OCI-LY3 (cell line): ENCODE measurements at regions not wholly inside any gene's neighbourhood (a gene's known extent, or its start where the extent isn't known, plus 50 kb on each side); places are given as distances from the start of the nearest gene placed in this dataset.

Experiments
- CTCF ChIP-seq: fragments of 200-600, 300-600 bp; sonication (generic); IDR thresholded peaks from 2 replicates; pipeline ENCODE4 v1.5.1; 2014; ENCODE audit warnings: antibody characterized with exemption, low read length, low read depth
- EZH2phosphoT487 ChIP-seq: fragments of 200-600 bp; shearing (Covaris generic); IDR thresholded peaks from 2 replicates; pipeline ENCODE4 v1.6.1; 2018; ENCODE audit warnings: antibody characterized with exemption, mixed run types, low read depth

DNA sequence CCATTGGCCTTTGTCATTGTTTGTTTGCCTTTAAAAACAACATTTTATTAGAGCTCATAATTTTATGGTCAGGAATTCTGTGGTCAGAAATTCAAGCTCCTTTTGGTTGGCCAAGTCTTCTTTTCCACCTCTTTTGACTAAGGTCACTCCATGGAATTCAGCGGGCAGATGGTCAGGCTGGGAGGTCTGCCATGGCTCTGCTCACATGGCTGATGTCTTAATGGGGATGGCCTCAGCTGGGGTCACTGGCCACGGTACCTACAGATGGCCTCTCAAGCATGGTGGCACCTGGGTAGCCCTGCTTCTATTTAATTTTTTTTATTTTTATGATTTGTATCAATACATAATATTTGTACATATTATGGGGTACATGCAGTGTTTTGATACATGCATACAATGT lies 360.8 kb upstream of the MCTP2 start:
- no peak for TF ChIP-seq CTCF
- no peak for TF ChIP-seq EZH2phosphoT487
